ENCODE measurements at regions not wholly inside any gene's neighbourhood (a gene's known extent, or its start where the extent isn't known, plus 50 kb on each side); places are given as distances from the start of the nearest gene placed in this dataset.

DNA sequence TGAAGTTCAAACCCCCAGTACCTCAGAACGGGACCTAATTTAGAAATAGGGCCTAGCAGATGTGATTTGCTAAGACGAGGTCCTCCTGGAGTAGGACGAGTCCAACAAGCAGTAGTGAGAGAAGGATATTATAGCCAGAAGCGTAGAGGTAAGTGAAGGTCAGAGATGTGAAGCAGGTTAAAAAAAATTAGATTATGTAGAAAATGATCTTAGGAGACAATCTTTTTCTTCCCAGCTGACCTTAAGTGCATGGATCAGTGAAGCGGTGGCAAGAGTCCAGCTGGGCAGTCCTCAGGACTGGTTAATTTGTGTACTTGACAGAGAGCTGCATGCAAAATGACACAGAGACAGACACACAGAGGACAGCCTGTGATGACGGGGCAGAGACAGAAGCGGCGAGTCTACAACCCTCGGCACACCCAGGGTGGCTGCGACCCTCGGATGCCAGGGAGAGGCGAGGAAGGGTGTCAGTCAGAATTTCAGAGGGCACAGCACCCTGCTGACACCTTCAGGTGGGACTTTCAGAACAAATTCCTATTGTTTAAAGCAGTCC lies 131.4 kb upstream of the IRX4 start:
- no peak overlapping the region for H3K4me3 ChIP-seq
- H3K36me3 ChIP-seq (ENCODE audit: low read depth), result no peaks in the 10 kb centered on the region
- no peaks in the 10 kb centered on the region for H3K9me3 ChIP-seq
- H3K4me1 ChIP-seq (ENCODE audit: low read depth), result no peaks in the 10 kb centered on the region
- ATAC-seq (no peak), DNase-seq (no peak)
- intact Hi-C loops (cut with DNase I, micrococcal nuclease), result no loop called here
- TF ChIP-seq, protein P1, sequence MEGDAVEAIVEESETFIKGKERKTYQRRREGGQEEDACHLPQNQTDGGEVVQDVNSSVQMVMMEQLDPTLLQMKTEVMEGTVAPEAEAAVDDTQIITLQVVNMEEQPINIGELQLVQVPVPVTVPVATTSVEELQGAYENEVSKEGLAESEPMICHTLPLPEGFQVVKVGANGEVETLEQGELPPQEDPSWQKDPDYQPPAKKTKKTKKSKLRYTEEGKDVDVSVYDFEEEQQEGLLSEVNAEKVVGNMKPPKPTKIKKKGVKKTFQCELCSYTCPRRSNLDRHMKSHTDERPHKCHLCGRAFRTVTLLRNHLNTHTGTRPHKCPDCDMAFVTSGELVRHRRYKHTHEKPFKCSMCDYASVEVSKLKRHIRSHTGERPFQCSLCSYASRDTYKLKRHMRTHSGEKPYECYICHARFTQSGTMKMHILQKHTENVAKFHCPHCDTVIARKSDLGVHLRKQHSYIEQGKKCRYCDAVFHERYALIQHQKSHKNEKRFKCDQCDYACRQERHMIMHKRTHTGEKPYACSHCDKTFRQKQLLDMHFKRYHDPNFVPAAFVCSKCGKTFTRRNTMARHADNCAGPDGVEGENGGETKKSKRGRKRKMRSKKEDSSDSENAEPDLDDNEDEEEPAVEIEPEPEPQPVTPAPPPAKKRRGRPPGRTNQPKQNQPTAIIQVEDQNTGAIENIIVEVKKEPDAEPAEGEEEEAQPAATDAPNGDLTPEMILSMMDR (IDR thresholded peaks at IDR 0.05), result no peak

- Histone ChIP-seq H3K9me3 (no peaks in the 10 kb centered on the region), H3K4me3 (no peak overlapping the region), H3K36me3 (ENCODE audit: low read depth) (no peaks in the 10 kb centered on the region), H3K4me1 (ENCODE audit: low read depth) (no peaks in the 10 kb centered on the region)
- ATAC-seq, result no peak
- DNase-seq, result no peak
- TF ChIP-seq, protein P1 (IDR thresholded peaks at IDR 0.05), result no peak
- intact Hi-C loops (cut with DNase I, micrococcal nuclease), result no loop called here
Measured at GRCh38 chr5:2013301-2014057, 130.8 kb upstream of the IRX4 start.

DNA sequence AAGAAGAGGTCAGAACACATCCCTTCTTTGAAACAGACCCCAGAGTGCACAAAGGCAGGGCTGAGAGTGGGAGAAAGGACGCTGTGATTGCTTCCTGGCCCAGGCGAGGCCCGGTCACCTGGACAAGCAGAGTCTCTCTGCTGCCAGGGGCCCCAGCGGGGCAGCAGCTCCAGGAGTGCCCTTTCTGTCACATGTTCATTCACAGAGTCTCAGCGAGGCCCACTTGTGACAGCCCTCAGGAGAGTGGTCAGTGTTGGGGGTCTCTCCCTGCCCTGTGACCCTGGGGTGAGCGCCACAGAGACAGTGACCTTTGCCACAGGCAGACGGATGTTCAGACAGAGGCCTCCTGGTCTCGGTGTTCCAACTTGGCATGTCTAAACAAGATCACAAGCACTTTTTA lies 130.2 kb upstream of the IRX4 start:
- no peak for DNase-seq
- Histone ChIP-seq H3K4me3 (no peak overlapping the region), H3K9me3 (no peaks in the 10 kb centered on the region), H3K36me3 (ENCODE audit: low read depth) (no peaks in the 10 kb centered on the region), H3K4me1 (ENCODE audit: low read depth) (no peaks in the 10 kb centered on the region)
- no peak for ATAC-seq
- intact Hi-C loops (cut with DNase I, micrococcal nuclease), result no loop called here
- TF ChIP-seq, protein P1 (IDR thresholded peaks at IDR 0.05), result no peak

DNA sequence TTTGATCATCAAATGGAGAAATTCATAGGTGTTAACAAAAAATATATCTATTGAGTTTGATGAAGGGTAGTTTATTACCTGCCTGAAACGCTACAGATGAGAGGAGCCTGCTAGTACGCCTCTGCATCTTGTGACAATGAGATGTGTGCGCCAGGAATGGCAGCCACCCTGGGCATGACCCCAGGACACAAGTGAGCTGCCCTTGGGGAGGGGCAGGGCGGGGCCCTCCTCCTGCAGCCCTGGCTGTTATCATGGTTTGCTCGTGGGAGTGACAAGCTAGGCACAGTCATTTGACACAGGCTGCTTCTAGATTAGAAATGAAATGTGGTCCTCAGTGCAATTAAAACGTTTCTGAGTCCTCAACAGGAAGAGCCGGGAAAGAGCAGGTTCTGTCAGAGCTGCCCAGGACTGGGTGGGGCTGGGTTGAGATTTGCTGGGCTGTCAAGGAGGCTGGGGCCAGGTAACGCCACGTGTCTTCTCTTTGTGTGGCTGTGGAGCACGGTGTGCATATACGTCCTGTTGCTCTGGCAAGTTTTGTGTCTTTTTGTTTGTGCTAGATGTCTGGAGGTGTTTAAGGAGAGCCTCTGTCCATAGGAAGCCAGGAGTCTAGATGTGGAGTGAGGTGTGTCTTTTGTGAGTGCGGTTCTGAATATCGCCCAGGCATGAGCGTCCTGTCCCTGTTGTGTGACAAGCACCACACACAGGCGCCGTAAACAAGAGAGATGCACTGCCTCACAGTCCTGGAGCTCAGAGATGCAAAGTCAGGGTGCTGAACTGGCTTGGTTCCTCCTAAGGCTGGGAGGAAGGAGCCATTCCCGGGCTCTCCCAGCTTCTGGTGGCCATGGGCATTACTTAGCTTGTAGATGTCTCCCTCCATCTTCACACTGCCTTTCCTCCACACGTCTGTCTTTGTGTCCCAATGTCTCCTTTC lies 129.0 kb upstream of the IRX4 start:
- no peaks in the 10 kb centered on the region for H3K4me1 ChIP-seq (ENCODE audit: low read depth)
- intact Hi-C loops (cut with DNase I, micrococcal nuclease), result no loop called here
- ATAC-seq (no peak), DNase-seq (no peak)
- no peaks in the 10 kb centered on the region for H3K36me3 ChIP-seq (ENCODE audit: low read depth)
- H3K4me3 ChIP-seq, result no peak overlapping the region
- TF ChIP-seq, protein P1 (IDR thresholded peaks at IDR 0.05), result no peak
- no peaks in the 10 kb centered on the region for H3K9me3 ChIP-seq

- no peaks in the 10 kb centered on the region for H3K4me1 ChIP-seq (ENCODE audit: low read depth)
- H3K9me3 ChIP-seq, result no peaks in the 10 kb centered on the region
- intact Hi-C loops (cut with DNase I, micrococcal nuclease), result no loop called here
- ATAC-seq (no peak), DNase-seq (no peak)
- no peaks in the 10 kb centered on the region for H3K36me3 ChIP-seq (ENCODE audit: low read depth)
- no peak overlapping the region for H3K4me3 ChIP-seq
- TF ChIP-seq, protein P1 (IDR thresholded peaks at IDR 0.05), result no peak
Measured at GRCh38 chr5:2010940-2011339, 128.2 kb upstream of the IRX4 start.

Measured in mucosa of descending colon (tissue), 3 donors.